Stimulated activated naive B cell treated with anti-CD40 and anti-IgM and Interleukin-4, amounts not matched to agents 10 μg/mL and 1 μg/mL and 100 μg/mL, for 72 hours (primary cell): ENCODE measurements at regions not wholly inside any gene's neighbourhood (a gene's known extent, or its start where the extent isn't known, plus 50 kb on each side); places are given as distances from the start of the nearest gene placed in this dataset.

Source experiments
- ATAC-seq, 2 donors: fragments of 150-1000 bp; cut with Tn5 transposase; replicated peaks; 2 replicates each; pipeline ENCODE4 v1.10.0; 2021; ENCODE audit warnings: moderate library complexity in 1 of 2
- DNase-seq: peaks from one replicate; pipeline ENCODE4 v3.0.0; 2021
- H3K27ac Mint-ChIP-seq: one replicate; pipeline ENCODE4 v1.8.0; 2022; ENCODE audit warnings: mild to moderate bottlenecking, mixed read lengths
- H3K27me3 Mint-ChIP-seq, 2 donors: one replicate each; pipeline ENCODE4 v1.8.0; 2022; ENCODE audit warnings: mixed read lengths in 2 of 2
- H3K36me3 Mint-ChIP-seq, 2 donors: one replicate each; pipeline ENCODE4 v1.8.0; 2022; ENCODE audit warnings: mixed read lengths in 2 of 2, mild to moderate bottlenecking in 1 of 2
- H3K4me1 Mint-ChIP-seq, 2 donors: one replicate each; pipeline ENCODE4 v1.8.0; 2022; ENCODE audit warnings: mixed read lengths in 2 of 2, mild to moderate bottlenecking in 1 of 2
- H3K4me3 Mint-ChIP-seq, 2 donors: one replicate each; pipeline ENCODE4 v1.8.0; 2022; ENCODE audit warnings: mild to moderate bottlenecking in 2 of 2, mixed read lengths in 2 of 2, moderate library complexity in 1 of 2
- H3K9me3 Mint-ChIP-seq, 2 donors: one replicate each; pipeline ENCODE4 v1.8.0; 2022; ENCODE audit warnings: mixed read lengths in 2 of 2, mild to moderate bottlenecking in 1 of 2

DNA sequence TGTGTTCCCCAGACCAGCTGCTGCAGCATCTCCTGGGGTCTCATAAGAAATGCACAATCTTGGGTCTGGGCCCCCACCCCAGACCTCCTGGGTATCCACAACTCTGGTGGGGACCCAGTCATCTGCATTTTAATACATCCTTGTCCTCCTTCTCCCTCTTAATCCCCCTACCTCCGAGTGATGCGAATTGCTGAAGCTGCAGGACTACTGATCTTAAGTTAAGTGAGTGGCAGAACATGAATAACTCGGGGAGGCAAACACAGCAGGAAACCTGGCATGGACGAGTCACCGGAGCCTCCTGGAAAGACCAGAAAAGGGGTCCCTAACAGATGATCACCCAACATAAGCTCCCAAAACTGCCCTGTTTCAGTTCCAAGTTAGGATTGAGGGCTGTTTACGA, 283.2 kb upstream of the MGAT5 start:
- ATAC-seq (no peak), DNase-seq (no peak)
- H3K27me3 Mint-ChIP-seq: peaks cover 18 to 28% of the 10 kb centered on the region in 2 donors
- no peaks in the 10 kb centered on the region for H3K36me3 Mint-ChIP-seq
- H3K9me3 Mint-ChIP-seq: peaks cover 0 to 5% of the 10 kb centered on the region in 2 donors
- no peak overlapping the region for H3K27ac Mint-ChIP-seq
- no peak overlapping the region for H3K4me3 Mint-ChIP-seq
- H3K4me1 Mint-ChIP-seq: peaks cover 10 to 16% of the 10 kb centered on the region in 2 donors

DNA sequence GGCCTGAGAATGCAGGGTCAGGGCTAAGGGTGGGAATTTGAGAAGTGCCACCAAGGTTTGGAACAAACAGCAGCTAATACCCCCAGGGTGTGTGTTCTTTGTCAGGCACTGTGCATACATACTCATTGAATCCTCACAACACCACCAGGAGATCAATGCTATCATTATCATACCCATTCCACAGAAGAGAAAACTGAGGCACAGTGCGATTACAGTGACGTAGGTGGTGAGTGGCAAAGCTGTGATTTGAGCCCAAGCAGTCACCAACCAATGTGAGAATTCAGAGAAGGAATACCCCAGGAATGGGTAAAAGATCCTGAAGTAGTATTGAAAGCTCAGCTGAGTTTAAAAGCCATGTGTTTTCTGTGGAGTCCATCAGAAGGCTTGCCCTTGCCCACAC, 281.6 kb upstream of the MGAT5 start:
- no peak overlapping the region for H3K4me3 Mint-ChIP-seq
- H3K36me3 Mint-ChIP-seq: no peaks in the 10 kb centered on the region
- H3K9me3 Mint-ChIP-seq: peaks cover 0 to 5% of the 10 kb centered on the region in 2 donors
- H3K27me3 Mint-ChIP-seq: peaks cover 16 to 28% of the 10 kb centered on the region in 2 donors
- ATAC-seq (no peak), DNase-seq (no peak)
- H3K27ac Mint-ChIP-seq: no peak overlapping the region
- peaks cover 19 to 33% of the 10 kb centered on the region in 2 donors for H3K4me1 Mint-ChIP-seq

DNA sequence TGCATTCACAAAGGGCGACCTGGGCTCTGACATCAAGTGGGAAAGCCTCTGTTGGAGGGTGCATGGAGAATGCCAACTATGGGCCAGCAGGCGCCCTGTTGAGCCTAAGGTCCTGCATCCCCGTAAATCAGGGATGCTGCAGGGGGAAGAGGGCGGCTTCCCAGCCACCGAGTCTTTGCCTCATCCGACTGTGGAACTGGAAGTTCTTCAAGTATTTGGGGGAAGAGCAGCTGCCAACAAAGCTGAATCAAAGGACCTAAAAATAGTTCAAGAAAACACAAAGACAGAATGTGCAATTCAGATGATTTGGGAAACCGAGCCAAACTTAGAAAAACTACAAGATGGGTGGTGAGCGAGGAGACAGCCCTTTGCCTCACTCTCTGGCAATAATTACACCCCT, 281.1 kb upstream of the MGAT5 start:
- Mint-ChIP-seq H3K4me3 (no peak overlapping the region), H3K36me3 (no peaks in the 10 kb centered on the region), H3K27me3 (peaks cover 16 to 28% of the 10 kb centered on the region in 2 donors), H3K4me1 (peaks cover 19 to 33% of the 10 kb centered on the region in 2 donors), H3K9me3 (peaks cover 0 to 5% of the 10 kb centered on the region in 2 donors), H3K27ac (no peak overlapping the region)
- DNase-seq (no peak), ATAC-seq (no peak)

DNA sequence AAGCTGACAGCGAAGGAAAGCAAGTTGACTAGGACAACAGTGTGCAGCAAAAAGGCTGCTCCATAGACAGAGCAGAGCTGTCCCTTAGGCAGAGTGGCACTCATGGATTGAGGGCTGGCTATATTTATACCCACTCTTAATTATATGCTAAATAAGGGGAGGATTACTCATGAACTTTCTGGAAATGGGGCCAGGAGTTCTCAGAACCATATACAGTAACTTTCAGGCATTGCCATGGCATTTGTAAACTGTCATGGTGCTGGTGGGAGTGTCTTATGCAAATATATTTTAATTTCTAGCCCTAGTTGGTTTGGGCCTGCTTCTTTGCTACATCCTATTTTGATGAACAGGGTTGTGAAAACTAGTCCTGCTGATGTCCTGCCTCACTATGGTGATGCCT, 279.5 kb upstream of the MGAT5 start:
- no peaks in the 10 kb centered on the region for H3K36me3 Mint-ChIP-seq
- H3K9me3 Mint-ChIP-seq: no peaks in the 10 kb centered on the region
- ATAC-seq (no peak), DNase-seq (no peak)
- peaks cover 12 to 21% of the 10 kb centered on the region in 2 donors for H3K4me1 Mint-ChIP-seq
- no peak overlapping the region for H3K4me3 Mint-ChIP-seq
- no peak overlapping the region for H3K27ac Mint-ChIP-seq
- peaks cover 16 to 28% of the 10 kb centered on the region in 2 donors for H3K27me3 Mint-ChIP-seq

DNA sequence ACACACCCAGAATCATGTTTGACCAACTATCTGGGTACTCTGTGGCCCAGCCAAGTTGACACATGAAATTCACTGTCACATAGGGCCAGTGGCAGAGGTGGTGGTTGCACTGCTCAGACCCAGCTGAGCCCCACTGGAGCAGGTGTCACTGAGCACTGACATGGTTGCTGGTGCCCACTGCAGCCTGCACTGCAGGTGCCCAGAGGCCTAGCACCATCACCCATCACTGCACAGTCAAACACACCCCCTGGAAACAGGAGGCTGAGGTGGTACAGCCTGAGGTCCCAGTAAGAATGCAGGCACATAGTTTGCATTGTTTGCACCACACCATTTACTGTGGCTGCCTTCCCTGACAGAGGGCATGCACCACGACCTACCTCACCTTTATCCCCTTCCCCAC, 278.7 kb upstream of the MGAT5 start:
- no peak overlapping the region for H3K4me3 Mint-ChIP-seq
- H3K9me3 Mint-ChIP-seq: no peaks in the 10 kb centered on the region
- peaks cover 13 to 24% of the 10 kb centered on the region in 2 donors for H3K27me3 Mint-ChIP-seq
- H3K4me1 Mint-ChIP-seq: peaks cover 12 to 21% of the 10 kb centered on the region in 2 donors
- ATAC-seq: peak in 1 of 2 donors; percentile 38
- no peak for DNase-seq
- no peaks in the 10 kb centered on the region for H3K36me3 Mint-ChIP-seq
- H3K27ac Mint-ChIP-seq: no peak overlapping the region

DNA sequence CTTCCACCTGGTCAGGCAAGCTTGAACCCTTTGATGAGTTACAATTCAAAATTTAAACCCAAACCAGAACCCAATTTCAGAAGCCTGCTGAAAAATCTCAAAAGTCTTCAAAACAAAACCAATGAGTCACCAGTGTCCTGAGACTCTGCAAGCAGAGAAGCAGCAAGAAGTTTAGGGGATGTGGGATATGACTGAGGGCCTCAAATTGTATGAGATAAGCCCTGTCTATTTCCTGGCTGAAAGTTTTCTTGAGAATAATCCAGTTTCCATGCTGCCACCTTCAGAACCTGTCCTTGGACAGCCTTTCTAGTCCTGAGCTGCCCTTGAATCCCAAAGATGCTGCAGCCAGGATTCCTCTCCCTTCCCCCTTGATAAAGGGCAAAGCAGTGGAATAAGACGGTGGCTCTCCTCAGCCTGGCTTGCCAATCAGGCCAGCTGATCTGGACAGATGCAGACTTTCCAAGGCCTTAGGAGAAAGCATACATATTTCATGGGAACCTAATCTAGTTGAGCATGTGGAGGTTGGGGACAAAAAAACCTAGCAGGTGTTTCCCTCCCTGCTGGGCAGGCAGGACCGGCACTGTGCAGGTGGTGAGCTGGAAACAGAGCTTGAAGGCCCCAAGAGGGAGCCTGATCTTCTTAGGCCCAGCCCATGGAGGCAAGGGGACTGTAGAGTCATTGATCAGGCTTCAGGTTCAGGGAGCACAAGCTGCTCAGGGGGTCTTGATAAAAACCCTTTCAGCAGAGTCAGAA, 278.0 kb upstream of the MGAT5 start:
- ATAC-seq (peak; percentile 51 to 71), DNase-seq (no peak)
- Mint-ChIP-seq H3K9me3 (no peaks in the 10 kb centered on the region), H3K27ac (no peak overlapping the region), H3K4me1 (peaks cover 12 to 21% of the 10 kb centered on the region in 2 donors), H3K36me3 (no peaks in the 10 kb centered on the region), H3K4me3 (no peak overlapping the region), H3K27me3 (peaks cover 10 to 17% of the 10 kb centered on the region in 2 donors)

DNA sequence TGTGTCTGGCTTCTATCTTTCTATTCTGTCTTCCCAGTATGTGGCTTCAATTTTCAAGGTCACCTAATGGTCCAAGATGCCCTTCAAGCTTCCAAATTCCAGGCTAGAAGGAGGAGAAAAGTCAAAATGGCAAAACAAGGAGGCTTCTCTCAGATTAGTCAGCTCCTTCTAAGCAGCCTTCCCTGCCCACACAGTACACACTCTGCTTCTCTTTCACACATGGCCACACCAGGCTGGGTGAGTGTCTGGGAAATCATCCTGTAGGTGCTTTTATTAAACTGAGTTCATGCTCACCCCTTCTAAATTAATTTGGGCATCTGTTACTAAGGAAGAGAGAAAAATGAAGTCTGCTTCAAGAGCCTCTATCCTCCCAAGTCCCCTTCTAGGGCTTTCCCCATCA, 277.2 kb upstream of the MGAT5 start:
- Mint-ChIP-seq H3K4me1 (peaks cover 12 to 21% of the 10 kb centered on the region in 2 donors), H3K27ac (no peak overlapping the region), H3K9me3 (no peaks in the 10 kb centered on the region), H3K4me3 (no peak overlapping the region), H3K36me3 (no peaks in the 10 kb centered on the region), H3K27me3 (peaks cover 5 to 12% of the 10 kb centered on the region in 2 donors)
- DNase-seq (no peak), ATAC-seq (peak; percentile 58 to 61)

DNA sequence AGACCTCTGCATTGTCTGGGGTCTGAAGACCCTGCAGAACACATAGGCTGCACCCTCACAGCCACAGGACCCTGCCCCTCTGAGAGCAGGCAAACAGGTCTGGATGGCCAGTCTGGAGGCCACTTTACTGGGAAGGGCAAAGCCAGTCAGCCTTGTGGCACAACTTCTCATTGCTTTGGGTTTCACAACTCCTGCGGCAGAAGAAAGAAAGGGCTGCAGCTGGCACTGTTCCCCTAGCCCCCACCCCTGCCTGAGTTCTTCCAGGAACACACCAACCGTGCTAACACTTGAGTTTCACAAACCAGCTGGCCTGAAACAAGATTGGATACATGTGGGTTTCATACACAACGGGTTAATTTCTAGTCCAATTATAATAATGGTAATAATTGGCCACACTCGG, 276.5 kb upstream of the MGAT5 start:
- no peak overlapping the region for H3K27ac Mint-ChIP-seq

DNA sequence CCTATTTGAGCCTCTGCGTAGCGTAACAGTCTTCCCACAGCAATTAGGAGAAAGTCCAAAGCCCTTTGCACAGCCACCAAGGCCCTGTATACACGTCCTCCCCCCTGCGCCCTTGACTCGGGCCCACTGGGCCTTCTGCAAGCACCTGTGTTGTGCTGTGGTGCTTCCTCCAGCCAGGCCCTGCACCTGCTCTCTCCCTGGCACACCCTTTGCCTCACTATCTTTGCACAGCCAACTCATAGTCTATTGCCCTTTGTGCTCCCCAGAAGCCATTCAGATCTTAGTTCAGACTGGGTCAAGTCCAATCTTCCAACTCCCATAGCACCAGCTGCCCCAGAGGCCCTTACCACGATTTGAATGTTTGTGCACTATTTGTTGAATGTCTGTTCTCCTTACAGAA, 271.6 kb upstream of the MGAT5 start:
- Mint-ChIP-seq H3K27me3 (peaks cover 0 to 5% of the 10 kb centered on the region in 2 donors), H3K4me3 (no peak overlapping the region), H3K36me3 (peaks cover 3 to 4% of the 10 kb centered on the region in 2 donors), H3K4me1 (peaks cover under 1% of the 10 kb centered on the region in 2 donors), H3K27ac (no peak overlapping the region), H3K9me3 (peaks cover 5 to 6% of the 10 kb centered on the region in 2 donors)
- ATAC-seq (no peak), DNase-seq (no peak)

More for the DNA sequence above, 276.5 kb upstream of the MGAT5 start:
- Mint-ChIP-seq H3K27me3 (peaks cover 0 to 6% of the 10 kb centered on the region in 2 donors), H3K9me3 (no peaks in the 10 kb centered on the region), H3K4me3 (no peak overlapping the region), H3K36me3 (no peaks in the 10 kb centered on the region), H3K4me1 (peaks cover 12 to 21% of the 10 kb centered on the region in 2 donors)
- DNase-seq (no peak), ATAC-seq (no peak)

DNA sequence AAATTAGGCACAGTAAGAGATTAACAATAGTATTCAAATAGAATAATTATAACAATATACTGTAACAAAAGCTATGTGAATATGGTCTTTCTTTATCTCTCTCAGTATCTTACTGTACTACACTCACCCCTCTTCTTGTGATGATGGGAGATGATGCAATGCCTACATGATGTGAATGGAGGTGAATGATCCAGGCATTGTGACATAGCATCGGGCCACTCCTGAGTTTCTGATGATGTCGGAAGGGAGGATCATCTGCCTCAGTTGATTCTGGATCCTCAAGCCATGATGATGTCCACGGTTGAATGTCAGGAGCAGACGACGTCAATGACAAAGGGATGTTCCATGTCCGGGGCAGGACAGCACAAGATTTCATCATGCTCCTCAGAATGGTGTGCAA, 268.3 kb upstream of the MGAT5 start:
- H3K27ac Mint-ChIP-seq: no peak overlapping the region
- H3K36me3 Mint-ChIP-seq: peaks cover 3 to 4% of the 10 kb centered on the region in 2 donors
- no peak overlapping the region for H3K4me3 Mint-ChIP-seq
- DNase-seq: no peak
- peaks cover 5 to 6% of the 10 kb centered on the region in 2 donors for H3K9me3 Mint-ChIP-seq
- ATAC-seq: no peak
- H3K27me3 Mint-ChIP-seq: peaks cover 21 to 25% of the 10 kb centered on the region in 2 donors
- H3K4me1 Mint-ChIP-seq: no peaks in the 10 kb centered on the region

DNA sequence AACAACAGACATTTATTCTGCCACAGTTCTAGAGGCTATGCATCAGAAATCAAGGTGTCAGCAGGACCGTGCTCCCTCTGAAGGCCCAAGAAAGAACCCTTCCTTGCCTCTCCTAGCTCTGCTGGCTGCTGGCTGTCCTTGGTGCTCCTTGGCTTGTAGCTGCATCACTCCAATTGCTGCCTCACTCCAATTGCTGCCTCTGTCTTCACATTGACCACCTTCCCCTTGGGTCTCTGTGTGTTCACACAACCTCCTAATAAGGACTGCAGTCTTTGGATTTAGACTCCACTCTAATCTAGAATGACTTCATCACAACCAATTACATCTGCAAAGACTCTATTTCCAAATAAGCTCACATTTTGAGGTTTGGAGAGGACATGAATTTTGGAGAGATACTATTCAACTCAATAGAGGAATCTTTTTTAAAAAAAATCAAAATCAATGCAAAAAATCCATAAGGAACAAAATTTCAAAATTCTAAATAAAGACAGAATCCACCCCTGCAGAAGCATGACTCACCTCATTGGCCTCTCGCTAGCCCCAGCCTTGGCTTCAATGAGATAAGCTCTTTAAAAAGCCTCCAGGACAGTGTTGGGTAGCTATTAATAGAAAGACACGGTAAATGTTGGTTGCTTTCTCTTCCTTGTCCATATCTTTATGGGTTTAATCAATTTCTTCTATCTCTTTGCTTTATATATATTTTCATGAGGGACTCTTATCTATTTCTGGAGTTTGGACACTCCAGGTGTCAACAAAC, 267.6 kb upstream of the MGAT5 start:
- no peak for DNase-seq
- H3K4me1 Mint-ChIP-seq: no peaks in the 10 kb centered on the region
- H3K27ac Mint-ChIP-seq: no peak overlapping the region
- peaks cover 3 to 4% of the 10 kb centered on the region in 2 donors for H3K36me3 Mint-ChIP-seq
- H3K4me3 Mint-ChIP-seq: no peak overlapping the region
- ATAC-seq: no peak
- H3K27me3 Mint-ChIP-seq: peaks cover 24 to 25% of the 10 kb centered on the region in 2 donors
- H3K9me3 Mint-ChIP-seq: peaks cover 5 to 6% of the 10 kb centered on the region in 2 donors

DNA sequence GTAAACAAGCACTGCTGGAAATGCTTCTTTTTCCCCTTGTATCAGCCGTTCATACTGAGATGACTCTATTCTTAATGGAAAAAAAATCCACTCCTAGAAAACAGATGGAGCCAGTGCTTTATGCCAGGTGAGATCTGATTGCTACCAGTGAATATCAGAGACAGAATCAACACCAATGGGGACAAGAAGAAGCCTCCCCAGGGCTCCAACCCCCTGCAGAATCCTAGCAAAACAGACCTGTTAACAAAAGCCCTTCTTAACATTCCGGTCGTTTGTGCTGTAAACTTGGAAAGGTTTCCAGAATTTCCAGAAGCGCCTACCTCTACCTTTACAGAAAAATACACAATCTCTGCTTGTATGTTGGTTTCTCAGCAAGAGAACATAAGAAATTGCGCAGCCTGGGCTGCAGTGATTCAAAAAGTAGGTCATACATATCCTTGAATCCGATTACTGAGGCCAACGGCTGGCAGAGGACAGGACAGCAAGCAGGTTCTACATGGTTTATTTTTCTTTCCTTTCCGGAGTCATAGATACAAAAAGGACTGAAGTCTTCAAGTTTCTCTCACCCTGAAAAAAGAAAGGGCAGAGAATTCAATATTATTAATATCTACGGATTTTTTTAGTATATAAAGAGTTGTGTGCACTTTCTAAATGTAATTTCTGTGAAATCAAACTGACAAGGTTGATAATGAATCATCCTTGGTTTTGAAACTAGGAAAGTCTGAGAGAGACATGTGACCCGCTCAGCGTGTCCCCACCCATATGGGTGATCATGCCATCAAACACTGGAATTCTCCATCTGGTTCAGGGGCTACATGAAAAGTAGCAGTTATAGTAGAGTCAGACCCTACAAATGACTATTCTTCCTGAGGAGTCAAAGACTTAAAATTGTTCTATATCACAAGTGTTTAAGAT, 266.7 kb upstream of the MGAT5 start:
- peaks cover 5 to 6% of the 10 kb centered on the region in 2 donors for H3K9me3 Mint-ChIP-seq
- DNase-seq (no peak), ATAC-seq (no peak)
- peaks cover 25 to 30% of the 10 kb centered on the region in 2 donors for H3K27me3 Mint-ChIP-seq
- H3K36me3 Mint-ChIP-seq: peaks cover 3 to 4% of the 10 kb centered on the region in 2 donors
- no peaks in the 10 kb centered on the region for H3K4me1 Mint-ChIP-seq
- no peak overlapping the region for H3K4me3 Mint-ChIP-seq
- H3K27ac Mint-ChIP-seq: no peak overlapping the region

DNA sequence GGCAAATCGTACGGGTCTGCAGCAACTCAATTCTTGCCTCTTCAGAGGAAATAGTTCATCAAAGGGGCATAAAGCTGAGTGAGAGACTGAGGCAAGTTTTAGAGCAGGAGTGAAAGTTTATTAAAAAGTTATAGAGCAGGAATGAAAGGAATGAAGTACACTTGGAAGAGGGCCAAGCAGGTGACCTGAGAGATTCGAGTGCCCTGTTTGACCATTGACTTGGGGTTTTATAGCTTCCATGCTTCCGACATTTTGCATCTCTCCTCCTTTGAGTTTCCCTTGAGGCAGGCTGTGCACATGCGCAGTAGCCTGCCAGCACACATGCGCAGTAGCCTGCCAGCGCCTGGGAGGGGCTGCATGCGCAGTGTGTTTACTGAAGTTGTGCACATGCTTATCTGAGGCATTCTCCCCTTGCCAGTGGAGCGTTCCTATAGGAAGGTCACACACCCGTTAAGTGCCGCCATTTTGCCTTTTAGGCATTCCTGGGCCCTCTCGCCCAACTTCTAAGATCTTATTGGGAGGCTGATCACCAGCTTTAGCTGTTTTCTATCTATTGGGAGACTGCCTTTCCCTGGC, 265.5 kb upstream of the MGAT5 start:
- ATAC-seq (no peak), DNase-seq (no peak)
- H3K27ac Mint-ChIP-seq: no peak overlapping the region
- H3K36me3 Mint-ChIP-seq: peaks cover 3 to 4% of the 10 kb centered on the region in 2 donors
- H3K27me3 Mint-ChIP-seq: peaks cover 32 to 34% of the 10 kb centered on the region in 2 donors
- peaks cover 5 to 6% of the 10 kb centered on the region in 2 donors for H3K9me3 Mint-ChIP-seq
- no peaks in the 10 kb centered on the region for H3K4me1 Mint-ChIP-seq
- no peak overlapping the region for H3K4me3 Mint-ChIP-seq
